Neural progenitor cell (in vitro differentiated cells): ENCODE measurements at regions not wholly inside any gene's neighbourhood (a gene's known extent, or its start where the extent isn't known, plus 50 kb on each side); places are given as distances from the start of the nearest gene placed in this dataset.

Experiments
- CTCF ChIP-seq: fragments of 200-600 bp; sonication (generic); IDR thresholded peaks from 2 replicates; pipeline ENCODE4 v1.5.1; 2017; ENCODE audit warnings: antibody characterized with exemption, mild to moderate bottlenecking
- EZH2 ChIP-seq: fragments of 200-600 bp; sonication (generic); IDR thresholded peaks from 2 replicates; pipeline ENCODE4 v1.6.1; 2017; ENCODE audit warnings: antibody characterized with exemption, mild to moderate bottlenecking, moderate library complexity
- EZH2phosphoT487 ChIP-seq: fragments of 200-600 bp; sonication (generic); IDR thresholded peaks from 2 replicates; pipeline ENCODE4 v1.6.1; 2017; ENCODE audit warnings: antibody characterized with exemption

DNA sequence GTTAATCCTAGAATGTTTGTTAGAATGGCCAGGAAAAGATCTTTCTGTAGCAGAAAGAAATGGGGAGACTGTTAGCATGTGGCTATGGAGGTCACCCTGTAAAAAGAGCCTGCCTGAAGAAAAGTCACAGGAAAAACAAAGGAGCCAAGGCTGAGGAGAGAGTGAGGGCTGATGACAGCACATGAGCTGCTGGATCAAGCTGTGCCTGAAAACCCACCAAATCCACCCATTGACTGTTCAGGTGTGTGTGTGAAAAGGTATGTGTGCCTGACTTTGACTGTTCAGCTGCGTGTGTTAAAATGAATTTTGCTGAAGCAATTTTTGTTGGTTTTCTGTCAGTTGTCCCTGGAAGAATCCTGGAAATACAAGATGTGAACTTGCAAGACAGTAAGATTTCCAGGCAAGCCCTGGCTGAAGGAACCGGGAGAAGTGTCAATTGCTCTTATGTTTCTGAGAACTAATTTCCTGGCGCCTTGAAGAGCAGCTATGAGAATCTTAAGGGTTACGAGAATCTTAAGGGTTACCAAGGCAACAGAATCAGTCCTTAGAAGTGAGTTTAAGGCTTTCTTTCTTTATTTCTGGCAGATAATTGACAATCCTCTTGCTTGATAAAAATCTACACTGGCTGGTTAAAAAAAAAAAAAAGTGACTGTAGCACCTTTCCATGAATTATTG is 73.0 kb upstream of the LGALSL start:
- TF ChIP-seq CTCF: no peak
- TF ChIP-seq EZH2: no peak
- TF ChIP-seq EZH2phosphoT487: no peak
